HepG2 (cell line): ENCODE measurements at regions not wholly inside any gene's neighbourhood (a gene's known extent, or its start where the extent isn't known, plus 50 kb on each side); places are given as distances from the start of the nearest gene placed in this dataset.

Experiments used
- ATAC-seq: fragments of 200-7000 bp; cut with Tn5 transposase; 3 replicates; pipeline ENCODE4 v1.9.1; 2020; ENCODE audit warnings: mild to moderate bottlenecking, moderate library complexity
- BruUV-seq: library from RNA; stranded (reverse); fragments of 400-500 nt; replicated peaks from 2 replicates; lab custom pipeline; 2021; lab: Mats Ljungman, UMichigan
- CTCF ChIA-PET: fragments of 300-600 bp; formaldehyde crosslinking; extraction: SDS; loops from one replicate; lab custom pipeline; 2021; ENCODE audit warnings: low total read pairs, inconsistent platforms, low intra/inter-chr PET ratio; lab: Yijun Ruan, JAX
- POLR2A ChIA-PET: fragments of 350-600 bp; sonication (Branson Sonifier 250); formaldehyde crosslinking; loops from one replicate; lab custom pipeline; 2020; ENCODE audit warnings: antibody characterized with exemption, inconsistent platforms; lab: Yijun Ruan, JAX
- DNase-seq: peaks from one replicate; pipeline ENCODE4 v3.0.0-alpha.2; 2015; ENCODE audit warnings: low spot score
- FAIRE-seq: peaks from 3 replicates; lab custom pipeline; 2011; peaks lifted over from hg19 to GRCh38; lab: Jason Lieb, UNC
- H2AFZ ChIP-seq: one replicate; pipeline ENCODE4 v1.6.1; 2011; ENCODE audit warnings: low read length, inconsistent platforms
- H3K27ac ChIP-seq: fragments of 300-600 bp; 3 replicates; pipeline ENCODE4 v1.8.0; 2011; ENCODE audit warnings: mixed run types, mild to moderate bottlenecking, mixed read lengths, low read length, inconsistent platforms; ENCODE audit not compliant: insufficient read depth; ENCODE audit errors: extremely low read length
- H3K27me3 ChIP-seq, 2 experiments: fragments of 200-600 bp in 1 of 2; 2 replicates in 1 of 2; 3 replicates in 1 of 2; pipeline versions ENCODE4 v1.6.0 to v1.8.0; 2011; ENCODE audit warnings: low read length in 2 of 2, mild to moderate bottlenecking in 2 of 2, moderate library complexity in 2 of 2, inconsistent platforms in 1 of 2; ENCODE audit not compliant: insufficient read depth in 2 of 2, control insufficient read depth in 1 of 2
- H3K36me3 ChIP-seq, 2 experiments: fragments of 200-600 bp in 1 of 2; replicated peaks in 1 of 2; 2 replicates in 1 of 2; 3 replicates in 1 of 2; pipeline versions ENCODE4 v1.5.1 to v1.8.0; 2011; ENCODE audit warnings: low read length in 2 of 2, inconsistent platforms in 1 of 2; ENCODE audit not compliant: insufficient read depth in 2 of 2, control insufficient read depth in 1 of 2
- H3K4me1 ChIP-seq: 2 replicates; pipeline ENCODE4 v1.5.1; 2012; ENCODE audit warnings: low read length, inconsistent platforms; ENCODE audit not compliant: insufficient read depth
- H3K4me2 ChIP-seq: 2 replicates; pipeline ENCODE4 v1.6.0; 2011; ENCODE audit warnings: low read depth, low read length, inconsistent platforms
- H3K4me3 ChIP-seq, 3 experiments: fragments of 200-600 bp in 1 of 3; sonication (generic), shearing (Covaris generic) in 1 of 3; replicated peaks in 1 of 3; 2 replicates each; pipeline ENCODE4 v1.5.1; 2011 to 2016; ENCODE audit warnings: low read length in 3 of 3, inconsistent platforms in 2 of 3, low read depth in 2 of 3, mild to moderate bottlenecking in 2 of 3, control low read depth in 1 of 3, mixed read lengths in 1 of 3; ENCODE audit not compliant: insufficient read depth in 1 of 3
- H3K79me2 ChIP-seq: one replicate; pipeline ENCODE4 v1.6.1; 2011; ENCODE audit warnings: low read length, inconsistent platforms; ENCODE audit not compliant: insufficient read depth
- H3K9ac ChIP-seq: 2 replicates; pipeline ENCODE4 v1.6.0; 2011; ENCODE audit warnings: mild to moderate bottlenecking, low read depth, low read length, inconsistent platforms; ENCODE audit not compliant: insufficient read depth
- H3K9me3 ChIP-seq: 2 replicates; pipeline ENCODE4 v1.5.1; 2012; ENCODE audit warnings: mild to moderate bottlenecking, low read length
- H4K20me1 ChIP-seq: 2 replicates; pipeline ENCODE4 v1.6.0; 2011; ENCODE audit warnings: inconsistent platforms, mild to moderate bottlenecking, low read length, moderate library complexity; ENCODE audit not compliant: insufficient read depth
- CEBPB ChIP-seq: IDR thresholded peaks from 2 replicates; pipeline ENCODE4 v1.6.1; 2011; ENCODE audit warnings: low read depth, low read length, improper control_type of control experiment, borderline replicate concordance
- CREM ChIP-seq, 2 experiments: sonication (generic) in 1 of 2; formaldehyde crosslinking in 1 of 2; IDR thresholded peaks; 2 replicates each; pipeline versions ENCODE4 v1.4.0 to v1.6.1; 2016 to 2020; ENCODE audit warnings: antibody characterized with exemption in 1 of 2, mild to moderate bottlenecking in 1 of 2, missing genetic modification reagents in 1 of 2
- ETS1 ChIP-seq: sonication (generic); formaldehyde crosslinking; IDR thresholded peaks from 2 replicates; pipeline ENCODE4 v1.4.0; 2020; ENCODE audit warnings: missing genetic modification reagents
- FOXA3 ChIP-seq: IDR thresholded peaks from 2 replicates; pipeline ENCODE4 v1.6.1; 2016; ENCODE audit warnings: missing genetic modification reagents, missing compliant biosample characterization
- ISL2 ChIP-seq: sonication (generic); formaldehyde crosslinking; IDR thresholded peaks from 2 replicates; pipeline ENCODE4 v1.5.0; 2020; ENCODE audit warnings: missing genetic modification reagents
- NKX3-1 ChIP-seq: sonication (generic); formaldehyde crosslinking; IDR thresholded peaks from 2 replicates; pipeline ENCODE4 v1.5.0; 2020; ENCODE audit warnings: missing genetic modification reagents
- PRDM15 ChIP-seq: sonication (generic); formaldehyde crosslinking; IDR thresholded peaks from 2 replicates; pipeline ENCODE4 v1.4.0; 2020; ENCODE audit warnings: missing genetic modification reagents
- ZNF276 ChIP-seq: sonication (generic); formaldehyde crosslinking; IDR thresholded peaks from 2 replicates; pipeline ENCODE4 v1.4.0; 2020; ENCODE audit warnings: mild to moderate bottlenecking, low read depth, missing genetic modification reagents
- ZNF556 ChIP-seq: sonication (generic); formaldehyde crosslinking; IDR thresholded peaks from 2 replicates; pipeline ENCODE4 v1.4.0; 2020; ENCODE audit warnings: mild to moderate bottlenecking, missing genetic modification reagents, borderline replicate concordance
- ZNF619 ChIP-seq: sonication (generic); formaldehyde crosslinking; IDR thresholded peaks from 2 replicates; pipeline ENCODE4 v1.4.0; 2020; ENCODE audit warnings: mild to moderate bottlenecking, missing genetic modification reagents
- ZNF792 ChIP-seq: IDR thresholded peaks from 2 replicates; pipeline ENCODE4 v1.6.1; 2016
- ZSCAN21 ChIP-seq: sonication (generic); formaldehyde crosslinking; IDR thresholded peaks from 2 replicates; pipeline ENCODE4 v1.8.0; 2022; ENCODE audit warnings: mild to moderate bottlenecking, missing genetic modification reagents, moderate library complexity, borderline replicate concordance
- WGBS: methylation state at CpG from one replicate; pipeline ENCODE4 v1.1.6; 2017; ENCODE audit warnings: low lambda C conversion rate; 5-methylcytosine and 5-hydroxymethylcytosine counted together
- in situ Hi-C: cut with HindIII; loops from 2 replicates; pipeline ENCODE4 v1.10.0; 2017; ENCODE audit warnings: low pct_unique_long_range_greater_than_20kb; ENCODE audit not compliant: extremely low pct_ligation_motif_present
- intact Hi-C: fragments of 100-400 bp; cut with micrococcal nuclease; formaldehyde crosslinking; loops from one replicate; pipeline ENCODE4 v1.10.0; 2022; ENCODE audit not compliant: unreplicated experiment
- TF ChIP-seq, protein P1 (sequence below): sonication (generic); formaldehyde crosslinking; conservative IDR thresholded peaks from 2 replicates; pipeline ENCODE4 v1.8.0; 2022; ENCODE audit warnings: low read depth, missing genetic modification reagents
- TF ChIP-seq, protein P2 (sequence below): sonication (generic); formaldehyde crosslinking; IDR thresholded peaks from 2 replicates; pipeline ENCODE4 v1.4.0; 2020; ENCODE audit warnings: mild to moderate bottlenecking, missing genetic modification reagents

DNA sequence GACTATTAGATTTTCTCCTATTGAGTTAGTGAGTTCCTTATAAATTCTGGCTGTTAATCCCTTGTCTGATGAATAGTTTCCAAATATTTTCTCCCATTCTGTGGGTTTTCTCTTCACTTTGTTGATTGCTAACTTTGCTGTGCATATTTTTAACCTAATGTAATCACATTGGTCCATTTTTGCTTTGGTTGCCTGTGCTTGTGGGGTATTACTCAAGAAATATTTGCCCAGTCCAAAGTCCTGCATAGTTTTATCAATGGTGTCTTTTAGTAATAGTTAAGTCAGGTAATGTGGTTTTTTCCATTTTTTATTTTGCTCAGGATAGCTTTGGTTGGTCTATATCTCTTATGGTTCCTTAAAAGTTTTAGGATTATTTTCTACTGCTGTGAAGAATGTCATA, 490.3 kb downstream of the ARAP2 start (continued):
- no peak for TF ChIP-seq ZSCAN21 (CRISPR knock-in tag)
- TF ChIP-seq, protein P1, sequence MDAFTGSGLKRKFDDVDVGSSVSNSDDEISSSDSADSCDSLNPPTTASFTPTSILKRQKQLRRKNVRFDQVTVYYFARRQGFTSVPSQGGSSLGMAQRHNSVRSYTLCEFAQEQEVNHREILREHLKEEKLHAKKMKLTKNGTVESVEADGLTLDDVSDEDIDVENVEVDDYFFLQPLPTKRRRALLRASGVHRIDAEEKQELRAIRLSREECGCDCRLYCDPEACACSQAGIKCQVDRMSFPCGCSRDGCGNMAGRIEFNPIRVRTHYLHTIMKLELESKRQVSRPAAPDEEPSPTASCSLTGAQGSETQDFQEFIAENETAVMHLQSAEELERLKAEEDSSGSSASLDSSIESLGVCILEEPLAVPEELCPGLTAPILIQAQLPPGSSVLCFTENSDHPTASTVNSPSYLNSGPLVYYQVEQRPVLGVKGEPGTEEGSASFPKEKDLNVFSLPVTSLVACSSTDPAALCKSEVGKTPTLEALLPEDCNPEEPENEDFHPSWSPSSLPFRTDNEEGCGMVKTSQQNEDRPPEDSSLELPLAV (CRISPR knock-in tag) = no peak
- peak; percentile 64; the same call in 1 of the 2 replicates for TF ChIP-seq ISL2 (CRISPR knock-in tag)
- no peak for TF ChIP-seq ETS1 (CRISPR knock-in tag)
- TF ChIP-seq, protein P2, sequence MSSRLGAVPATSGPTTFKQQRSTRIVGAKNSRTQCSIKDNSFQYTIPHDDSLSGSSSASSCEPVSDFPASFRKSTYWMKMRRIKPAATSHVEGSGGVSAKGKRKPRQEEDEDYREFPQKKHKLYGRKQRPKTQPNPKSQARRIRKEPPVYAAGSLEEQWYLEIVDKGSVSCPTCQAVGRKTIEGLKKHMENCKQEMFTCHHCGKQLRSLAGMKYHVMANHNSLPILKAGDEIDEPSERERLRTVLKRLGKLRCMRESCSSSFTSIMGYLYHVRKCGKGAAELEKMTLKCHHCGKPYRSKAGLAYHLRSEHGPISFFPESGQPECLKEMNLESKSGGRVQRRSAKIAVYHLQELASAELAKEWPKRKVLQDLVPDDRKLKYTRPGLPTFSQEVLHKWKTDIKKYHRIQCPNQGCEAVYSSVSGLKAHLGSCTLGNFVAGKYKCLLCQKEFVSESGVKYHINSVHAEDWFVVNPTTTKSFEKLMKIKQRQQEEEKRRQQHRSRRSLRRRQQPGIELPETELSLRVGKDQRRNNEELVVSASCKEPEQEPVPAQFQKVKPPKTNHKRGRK (CRISPR knock-in tag) = no peak
- peak; percentile 59 for TF ChIP-seq CEBPB
- 0 out of 2 replicates have a peak, but pooled peaks have one; percentile 45 for TF ChIP-seq FOXA3 (CRISPR knock-in tag)
- no peak for TF ChIP-seq ZNF619 (CRISPR knock-in tag)
- TF ChIP-seq NKX3-1 = no peak

GRCh38 chr4:35757836-35758235, 486.5 kb downstream of the ARAP2 start:
- no peak for FAIRE-seq
- no peaks in the 10 kb centered on the region; a peak in 1 of 5 replicates for H3K27me3 ChIP-seq
- H2AFZ ChIP-seq = no peak overlapping the region
- ATAC-seq = no peak
- H3K79me2 ChIP-seq = no peaks in the 10 kb centered on the region
- H3K4me2 ChIP-seq = no peak overlapping the region
- intact Hi-C loops (no loop called here), in situ Hi-C loops (no loop called here)
- H3K9me3 ChIP-seq = peaks cover 9% of the 10 kb centered on the region; the same call in 1 of the 2 replicates
- 30% methylated on average over 1 of the region's 1 CpG for WGBS
- peaks cover 43% of the 10 kb centered on the region for H3K4me1 ChIP-seq
- H3K9ac ChIP-seq = no peak overlapping the region
- H4K20me1 ChIP-seq = no peaks in the 10 kb centered on the region
- no peak for DNase-seq
- CTCF ChIA-PET = no interaction called here
- no peak overlapping the region for H3K4me3 ChIP-seq
- no peaks in the 10 kb centered on the region for H3K36me3 ChIP-seq
- POLR2A ChIA-PET = no interaction called here
- no TSS peak for BruUV-seq
- no peak overlapping the region for H3K27ac ChIP-seq
- TF ChIP-seq ZNF792 (CRISPR knock-in tag) (no peak), CREM (IDR thresholded peaks at IDR 0.05) (no peak), CREM (CRISPR knock-in tag; IDR thresholded peaks at IDR 0.05) (no peak), ZNF276 (CRISPR knock-in tag) (no peak), PRDM15 (no peak), ZNF556 (CRISPR knock-in tag) (no peak)
